ENCODE measurements at regions not wholly inside any gene's neighbourhood (a gene's known extent, or its start where the extent isn't known, plus 50 kb on each side); places are given as distances from the start of the nearest gene placed in this dataset.
"Not testable (repeated sequence)": the region's sequence is repeated elsewhere in the genome, so short reads cannot be mapped to it uniquely, and the experiment has no call there.

GRCh38 chr6:74492587-74492986, 713.3 kb downstream of the COL12A1 start:
- DNase-seq (ENCODE audit: low spot score) = no peak

DNA sequence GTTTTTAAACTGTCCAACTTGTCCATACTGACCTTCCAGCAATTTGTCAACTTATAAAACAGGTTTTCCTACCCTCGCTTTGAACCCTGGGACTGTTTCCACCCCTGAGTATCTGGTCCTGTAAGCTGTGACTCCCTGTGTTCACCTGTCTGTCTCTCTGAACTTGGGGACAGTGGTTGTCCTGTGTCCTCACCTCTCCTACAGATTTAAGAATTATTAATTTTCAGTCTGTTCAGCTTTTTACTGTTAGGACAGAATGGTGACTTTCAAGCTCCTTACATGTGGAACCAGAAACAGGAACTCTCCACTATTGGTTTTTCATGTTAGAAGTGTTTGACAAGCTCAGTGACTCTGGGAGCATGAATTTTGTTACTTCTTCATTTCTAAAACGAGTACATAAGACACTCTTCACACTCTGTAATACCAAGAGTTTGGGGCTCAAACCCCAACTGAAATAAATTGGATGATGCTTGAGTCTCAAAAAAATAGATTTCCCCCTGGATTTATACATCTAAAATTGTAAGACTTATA, 713.9 kb downstream of the COL12A1 start:
- no peak for DNase-seq (ENCODE audit: low spot score)

DNA sequence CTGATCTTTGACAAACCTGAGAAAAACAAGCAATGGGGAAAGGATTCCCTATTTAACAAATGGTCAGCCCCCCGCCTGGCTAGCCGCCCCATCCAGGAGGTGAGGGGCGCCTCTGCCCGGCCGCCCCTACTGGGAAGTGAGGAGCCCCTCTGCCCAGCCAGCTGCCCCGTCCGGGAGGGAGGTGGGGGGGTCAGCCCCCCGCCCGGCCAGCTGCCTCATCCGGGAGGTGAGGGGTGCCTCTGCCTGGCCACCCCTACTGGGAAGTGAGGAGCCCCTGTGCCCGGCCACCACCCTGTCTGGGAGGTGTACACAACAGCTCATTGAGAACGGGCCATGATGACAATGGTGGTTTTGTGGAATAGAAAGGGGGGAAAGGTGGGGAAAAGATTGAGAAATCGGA, 717.1 kb downstream of the COL12A1 start:
- DNase-seq (ENCODE audit: low spot score) = not testable (repeated sequence)

DNA sequence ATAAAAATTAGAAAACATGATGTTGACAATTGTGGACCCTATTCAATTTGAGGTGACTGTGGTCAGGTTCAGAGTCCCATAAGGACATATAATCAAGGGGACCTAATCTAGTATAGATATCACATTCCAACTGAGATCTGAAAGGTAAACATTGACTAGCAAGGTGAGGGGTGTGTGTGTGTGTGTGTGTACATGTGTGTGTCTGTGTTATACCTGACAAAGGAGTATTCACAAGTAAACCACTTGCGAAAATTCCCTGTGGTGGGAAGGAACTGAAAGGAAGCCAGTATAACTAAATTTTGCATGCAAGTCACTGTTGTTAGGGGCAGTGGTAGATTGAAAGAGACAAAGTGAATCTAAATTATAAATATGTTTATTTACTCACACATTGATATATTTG, 723.7 kb downstream of the COL12A1 start:
- no peak for DNase-seq (ENCODE audit: low spot score)

- no peak for DNase-seq (ENCODE audit: low spot score)
Observed at GRCh38 chr6:74480561-74480960, 725.3 kb downstream of the COL12A1 start.

- DNase-seq (ENCODE audit: low spot score) = no peak
Observed at GRCh38 chr6:74479960-74480359, 725.9 kb downstream of the COL12A1 start.

GRCh38 chr6:74479420-74479819, 726.4 kb downstream of the COL12A1 start:
- DNase-seq (ENCODE audit: low spot score) = no peak

GRCh38 chr6:74474046-74474445, 731.8 kb downstream of the COL12A1 start:
- not testable (repeated sequence) for DNase-seq (ENCODE audit: low spot score)

DNA sequence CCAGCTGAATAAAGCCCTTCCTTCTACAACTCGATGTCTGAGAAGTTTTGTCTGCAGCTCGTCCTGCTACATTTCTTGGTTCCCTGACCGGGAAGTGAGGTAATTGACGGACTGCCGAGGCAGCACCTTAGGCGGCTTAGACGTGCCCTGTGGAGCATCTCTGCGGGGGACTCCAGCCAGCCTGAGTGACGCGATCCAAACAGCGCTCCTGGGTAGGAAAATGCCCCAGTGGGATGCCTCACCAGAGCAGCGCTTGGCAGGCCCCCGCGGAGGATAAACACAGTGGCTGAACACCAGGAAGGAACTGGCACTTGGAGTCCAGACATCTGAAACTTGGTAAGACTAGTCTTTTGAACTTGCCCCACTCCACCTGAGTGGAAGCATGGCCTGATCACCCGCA, 737.3 kb downstream of the COL12A1 start:
- DNase-seq (ENCODE audit: low spot score) = not testable (repeated sequence)

- DNase-seq (ENCODE audit: low spot score) = no peak
Observed at GRCh38 chr6:74467533-74468215, 738.2 kb downstream of the COL12A1 start.

DNA sequence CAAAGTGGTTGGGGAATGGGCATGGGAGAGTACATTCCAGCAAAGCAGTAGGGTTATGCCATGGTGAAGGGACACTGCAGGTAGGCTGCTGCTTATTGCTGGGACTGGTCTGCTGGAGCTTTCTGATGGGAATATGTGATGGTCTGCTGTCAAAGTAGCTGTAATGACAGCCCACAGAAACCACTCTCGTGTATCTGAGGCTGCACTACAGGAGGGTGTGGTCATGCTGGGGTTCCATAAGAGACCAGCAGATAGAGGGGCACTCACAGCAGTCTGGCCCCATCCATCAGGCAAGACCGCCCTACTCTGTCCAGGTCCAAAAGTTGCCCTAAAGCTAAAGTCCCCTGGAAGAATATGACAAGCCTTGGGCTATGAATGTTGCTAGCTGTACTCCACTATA, 739.3 kb downstream of the COL12A1 start:
- no peak for DNase-seq (ENCODE audit: low spot score)

GRCh38 chr6:74459260-74459659, 746.6 kb downstream of the COL12A1 start:
- DNase-seq (ENCODE audit: low spot score) = no peak

GRCh38 chr6:74458536-74458935, 747.3 kb downstream of the COL12A1 start:
- no peak for DNase-seq (ENCODE audit: low spot score)

DNA sequence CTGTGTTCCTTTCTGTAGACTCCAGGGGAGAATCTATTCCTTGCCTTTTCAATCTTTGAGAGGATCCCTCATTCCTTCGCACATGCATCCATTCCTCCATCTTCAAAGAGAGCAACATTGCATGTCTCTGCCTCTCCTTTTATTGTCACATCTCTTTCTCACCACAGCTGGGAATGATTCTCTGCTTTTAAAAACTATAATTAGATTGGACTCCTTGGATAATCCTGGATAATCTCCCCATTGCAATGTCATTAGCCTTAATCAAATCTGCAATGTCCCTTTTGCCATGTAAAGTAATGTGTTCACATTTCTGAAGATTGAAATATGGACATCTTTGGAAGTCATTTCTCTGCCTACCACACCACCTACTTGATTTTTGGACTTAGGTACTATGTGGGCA, 750.1 kb downstream of the COL12A1 start:
- DNase-seq (ENCODE audit: low spot score) = no peak

GRCh38 chr6:74451953-74452352, 753.9 kb downstream of the COL12A1 start:
- no peak for DNase-seq (ENCODE audit: low spot score)

- DNase-seq (ENCODE audit: low spot score) = no peak
Observed at GRCh38 chr6:74448850-74449249, 752.8 kb downstream of the CD109 start.

GRCh38 chr6:74447013-74447412, 751.0 kb downstream of the CD109 start:
- peak; percentile 6 for DNase-seq (ENCODE audit: low spot score)

DNA sequence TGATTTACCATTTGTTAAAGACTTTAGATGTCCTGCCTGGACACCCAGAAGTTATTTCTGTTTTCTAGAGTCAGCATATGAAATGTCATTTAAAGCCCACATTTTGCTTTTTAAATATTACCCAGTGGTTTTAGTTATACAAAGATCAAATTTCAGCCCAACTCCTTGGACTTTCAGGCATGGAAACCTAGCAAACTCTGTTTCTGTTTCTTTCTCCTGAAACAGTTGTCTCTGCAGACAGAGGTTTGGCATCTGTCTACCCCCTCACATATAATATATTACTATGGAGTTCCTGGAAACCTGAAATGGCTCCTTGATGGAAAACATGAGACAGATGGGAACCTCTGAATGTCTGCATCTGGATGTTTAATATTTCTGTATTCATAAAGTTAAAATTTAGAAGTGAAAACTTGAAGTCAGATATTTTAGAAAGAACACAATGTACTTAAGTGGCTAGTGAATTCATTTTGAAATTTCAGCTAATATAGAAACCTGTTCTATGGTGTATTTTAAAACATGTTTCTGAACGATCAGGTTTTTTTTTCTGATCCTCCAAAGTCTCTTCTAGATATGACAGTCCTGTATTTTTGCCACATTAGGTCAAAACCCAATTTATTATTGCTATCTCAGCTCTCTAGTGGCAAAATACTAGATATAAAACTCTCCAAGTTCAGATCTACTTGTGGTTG, 743.3 kb downstream of the CD109 start:
- DNase-seq (ENCODE audit: low spot score) = no peak

DNA sequence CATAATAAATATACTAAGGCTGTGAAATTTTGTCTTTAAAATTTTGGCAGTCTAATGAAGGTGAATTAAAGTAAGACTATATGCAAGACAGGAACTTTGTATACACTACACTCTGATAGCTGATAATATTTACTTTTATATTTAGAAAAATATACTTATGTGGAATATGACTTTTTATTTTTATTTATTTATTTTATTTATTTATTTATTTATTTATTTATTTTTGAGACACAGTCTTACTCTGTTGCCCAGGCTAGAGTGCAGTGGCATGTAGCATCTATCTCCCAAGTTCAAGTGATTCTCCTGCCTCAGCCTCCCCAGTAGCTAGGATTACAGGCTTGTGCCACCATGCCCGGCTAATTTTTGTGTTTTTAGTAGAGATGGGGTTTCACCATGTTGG, 742.4 kb downstream of the CD109 start:
- not testable (repeated sequence) for DNase-seq (ENCODE audit: low spot score)

- DNase-seq (ENCODE audit: low spot score) = no peak
Observed at GRCh38 chr6:74434171-74434570, 738.2 kb downstream of the CD109 start.

GRCh38 chr6:74431873-74432580, 736.0 kb downstream of the CD109 start:
- no peak for DNase-seq (ENCODE audit: low spot score)

DNA sequence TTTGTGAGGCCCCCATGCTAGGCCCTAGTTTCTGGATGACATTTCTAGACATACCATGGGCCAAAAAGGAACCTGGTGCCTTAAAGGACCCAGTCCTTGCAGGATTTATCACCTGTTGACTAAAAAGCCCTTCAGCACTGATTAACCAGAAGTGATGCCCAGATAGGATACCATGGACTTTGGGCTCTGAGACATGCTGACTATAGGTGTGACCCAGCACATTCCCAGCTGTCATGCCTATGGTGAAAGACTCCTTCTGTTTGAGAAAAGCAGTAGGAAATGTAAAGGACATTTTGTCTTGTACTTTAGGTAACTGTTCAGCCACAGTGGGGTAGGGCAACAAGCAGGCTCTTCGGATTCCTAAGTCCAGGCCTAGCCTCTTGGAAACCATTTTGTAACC, 724.2 kb downstream of the CD109 start:
- no peak for DNase-seq (ENCODE audit: low spot score)

DNA sequence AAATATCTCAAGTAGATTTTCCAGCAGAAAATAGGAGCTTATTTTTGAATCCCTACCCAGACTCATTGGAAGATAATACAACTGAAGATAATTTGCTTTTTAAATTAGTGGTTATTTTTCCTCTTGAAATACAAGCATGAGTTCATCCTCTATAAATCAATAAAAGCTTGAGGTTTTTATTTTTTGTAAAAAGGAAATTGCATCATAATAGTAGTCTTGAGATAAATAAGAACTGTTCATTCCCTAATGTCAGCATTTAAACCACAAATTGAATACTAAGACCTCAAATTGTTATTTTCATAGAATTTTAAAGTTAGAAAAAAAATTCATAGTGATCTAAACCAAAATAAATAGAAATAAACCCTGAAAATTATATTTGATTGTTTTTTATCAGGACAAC, 719.1 kb downstream of the CD109 start:
- DNase-seq (ENCODE audit: low spot score) = no peak

Measured in A172 (cell line).